RCC 7860 (cell line): ENCODE measurements at regions not wholly inside any gene's neighbourhood (a gene's known extent, or its start where the extent isn't known, plus 50 kb on each side); places are given as distances from the start of the nearest gene placed in this dataset.

Experiments used
- DNase-seq: peaks from one replicate; pipeline ENCODE4 v3.0.0-alpha.2; 2015; ENCODE audit warnings: low spot score
- FAIRE-seq: peaks from 2 replicates; lab custom pipeline; 2012; peaks lifted over from hg19 to GRCh38; lab: Jason Lieb, UNC

DNA sequence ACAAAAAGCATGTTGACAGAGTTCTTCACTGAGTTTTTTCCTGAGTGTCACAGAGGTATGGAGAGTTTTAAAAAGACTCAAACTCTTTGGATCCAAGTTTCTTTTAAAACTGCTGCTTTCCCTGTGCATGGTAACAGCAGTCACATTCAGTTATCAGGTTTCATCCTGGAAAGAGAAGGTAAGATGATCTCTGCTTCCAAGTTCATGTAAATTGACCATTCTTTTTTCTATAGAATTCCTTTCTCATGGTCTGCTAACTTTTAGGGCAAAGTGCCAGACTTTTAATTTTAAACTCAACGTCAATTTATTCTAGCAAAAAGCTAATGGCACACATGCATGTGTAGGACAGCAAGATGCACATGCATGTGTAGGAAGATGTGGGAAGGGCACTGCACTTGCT, 52.5 kb upstream of the PRLR start:
- FAIRE-seq: no peak
- no peak for DNase-seq

DNA sequence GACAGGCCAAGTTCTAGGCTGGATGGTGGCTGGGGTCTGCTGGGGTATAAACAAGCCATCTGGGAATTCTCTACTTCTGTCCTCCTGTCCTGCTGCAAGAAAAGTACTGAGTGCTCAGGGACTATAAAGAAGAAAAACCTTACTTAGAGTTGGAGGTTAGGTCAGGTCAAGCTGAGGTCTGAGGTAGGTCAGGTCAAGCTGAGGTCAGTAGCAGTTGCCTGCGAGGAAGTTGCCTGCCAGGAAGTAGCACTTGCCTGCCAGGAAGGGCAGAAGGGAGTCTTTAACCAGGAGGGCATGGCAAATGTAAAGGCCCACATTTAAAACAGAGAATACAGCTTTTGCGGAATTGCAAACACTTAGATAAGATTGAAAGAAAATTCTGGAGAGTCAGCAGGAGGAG, 51.3 kb upstream of the PRLR start:
- DNase-seq (no peak), FAIRE-seq (no peak)
